Endothelial cell of umbilical vein (primary cell): ENCODE measurements at regions not wholly inside any gene's neighbourhood (a gene's known extent, or its start where the extent isn't known, plus 50 kb on each side); places are given as distances from the start of the nearest gene placed in this dataset.

Experiments
- BruUV-seq: library from RNA; stranded (reverse); fragments of 400-500 nt; replicated peaks from 2 replicates; lab custom pipeline; 2021; lab: Mats Ljungman, UMichigan
- CTCF ChIA-PET: fragments of 300-600, 350-600 bp; sonication (Branson Sonifier 250); formaldehyde crosslinking; loops from one replicate; lab custom pipeline; 2021; ENCODE audit warnings: antibody characterized with exemption, inconsistent platforms; lab: Charles Lee
- POLR2A ChIA-PET: fragments of 300-600, 350-600 bp; sonication (Branson Sonifier 250); formaldehyde crosslinking; loops from one replicate; lab custom pipeline; 2021; ENCODE audit warnings: antibody characterized with exemption, inconsistent platforms; lab: Charles Lee
- DNase-seq: peaks from one replicate; pipeline ENCODE4 v3.0.0-alpha.2; 2011; ENCODE audit warnings: low read depth, low spot score
- FAIRE-seq: peaks from 2 replicates; lab custom pipeline; 2011; peaks lifted over from hg19 to GRCh38; lab: Jason Lieb, UNC
- H2AFZ ChIP-seq: 2 replicates; pipeline ENCODE4 v1.6.0; 2012; ENCODE audit warnings: low read depth, low read length, control low read depth, inconsistent platforms
- H3K27ac ChIP-seq: 2 replicates; pipeline ENCODE4 v1.5.1; 2011; ENCODE audit warnings: low read depth, mild to moderate bottlenecking, control low read depth, low read length, moderate library complexity; ENCODE audit not compliant: insufficient read depth
- H3K27me3 ChIP-seq, 2 experiments: 2 replicates each; pipeline versions ENCODE4 v1.6.0 to v1.6.1; 2011; ENCODE audit warnings: low read length in 2 of 2, mixed read lengths in 1 of 2; ENCODE audit not compliant: control insufficient read depth in 2 of 2, insufficient read depth in 2 of 2
- H3K36me3 ChIP-seq, 2 experiments: 2 replicates in 1 of 2; 3 replicates in 1 of 2; pipeline ENCODE4 v1.5.1; 2011; ENCODE audit warnings: low read length in 2 of 2, mild to moderate bottlenecking in 1 of 2, moderate library complexity in 1 of 2; ENCODE audit not compliant: control insufficient read depth in 2 of 2, insufficient read depth in 2 of 2; ENCODE audit errors: extremely low read depth in 1 of 2
- H3K4me1 ChIP-seq: 3 replicates; pipeline ENCODE4 v1.5.1; 2011; ENCODE audit warnings: mild to moderate bottlenecking, low read length; ENCODE audit not compliant: control insufficient read depth, insufficient read depth; ENCODE audit errors: extremely low read depth
- H3K4me2 ChIP-seq: 2 replicates; pipeline ENCODE4 v1.6.1; 2011; ENCODE audit warnings: low read length, control low read depth, mixed read lengths; ENCODE audit not compliant: insufficient read depth
- H3K4me3 ChIP-seq, 3 experiments: fragments of 200-600 bp in 1 of 3; sonication (generic), shearing (Covaris generic) in 1 of 3; replicated peaks in 1 of 3; 2 replicates each; pipeline ENCODE4 v1.5.1; 2011 to 2016; ENCODE audit warnings: control low read depth in 3 of 3, low read length in 3 of 3, mild to moderate bottlenecking in 2 of 3, inconsistent platforms in 1 of 3, low read depth in 1 of 3, moderate library complexity in 1 of 3; ENCODE audit not compliant: insufficient read depth in 1 of 3
- H3K79me2 ChIP-seq: 2 replicates; pipeline ENCODE4 v1.6.0; 2012; ENCODE audit warnings: low read length, inconsistent platforms; ENCODE audit not compliant: control insufficient read depth, insufficient read depth
- H3K9ac ChIP-seq: replicated peaks from 2 replicates; pipeline ENCODE3; 2011; ENCODE audit warnings: low read length, control low read depth; ENCODE audit not compliant: insufficient read depth; ENCODE audit errors: extremely low read depth
- H3K9me1 ChIP-seq: replicated peaks from 3 replicates; pipeline ENCODE4 v1.6.0; 2011; ENCODE audit warnings: mild to moderate bottlenecking, low read length; ENCODE audit not compliant: control insufficient read depth, insufficient read depth; ENCODE audit errors: extremely low read depth
- H3K9me3 ChIP-seq: replicated peaks from 2 replicates; pipeline ENCODE4 v1.5.1; 2012; ENCODE audit warnings: low read length, inconsistent platforms; ENCODE audit not compliant: control insufficient read depth, insufficient read depth
- H4K20me1 ChIP-seq: replicated peaks from 2 replicates; pipeline ENCODE3; 2011; ENCODE audit warnings: mild to moderate bottlenecking, low read length; ENCODE audit not compliant: control insufficient read depth, insufficient read depth; ENCODE audit errors: extremely low read depth
- EZH2 ChIP-seq: IDR thresholded peaks from 2 replicates; pipeline ENCODE4 v1.6.1; 2012; ENCODE audit warnings: borderline replicate concordance, low read depth, mild to moderate bottlenecking, moderate library complexity, low read length, inconsistent platforms; ENCODE audit not compliant: severe bottlenecking
- FOS ChIP-seq: IDR thresholded peaks from 2 replicates; pipeline ENCODE4 v1.6.1; 2011; ENCODE audit warnings: mild to moderate bottlenecking, low read length, moderate library complexity, borderline replicate concordance; ENCODE audit not compliant: insufficient read depth
- GATA2 ChIP-seq: IDR thresholded peaks from 2 replicates; pipeline ENCODE4 v1.7.0; 2011; ENCODE audit warnings: low read depth, mild to moderate bottlenecking, moderate library complexity, mixed read lengths, low read length; ENCODE audit not compliant: insufficient read length, insufficient read depth
- JUN ChIP-seq: IDR thresholded peaks from 2 replicates; pipeline ENCODE4 v1.6.1; 2011; ENCODE audit warnings: borderline replicate concordance, low read depth; ENCODE audit not compliant: insufficient read length, insufficient read depth
- dilution Hi-C: fragments of 300-500 bp; cut with MboI; formaldehyde crosslinking; loops from one replicate; pipeline ENCODE4 v1.15.0; 2019; ENCODE audit warnings: low sequenced_read_pairs; ENCODE audit not compliant: extremely low pct_ligation_motif_present
- intact Hi-C: fragments of 100-400 bp; cut with micrococcal nuclease; formaldehyde crosslinking; loops from one replicate; pipeline ENCODE4 v1.10.0; 2022
- TF ChIP-seq, protein P1 (sequence below), 2 donors: IDR thresholded peaks; 1 replicate in 1 of 2; 2 replicates in 1 of 2; pipeline ENCODE4 v1.5.1; 2011; ENCODE audit warnings: low read length in 2 of 2, mild to moderate bottlenecking in 2 of 2, moderate library complexity in 2 of 2, control low read depth in 1 of 2, inconsistent platforms in 1 of 2, low read depth in 1 of 2; ENCODE audit not compliant: insufficient read depth in 1 of 2; ENCODE audit errors: extremely low read depth in 1 of 2
- TF ChIP-seq, protein P2 (sequence below): IDR thresholded peaks from 2 replicates; pipeline ENCODE4 v1.6.1; 2011; ENCODE audit not compliant: insufficient read depth, insufficient read length

DNA sequence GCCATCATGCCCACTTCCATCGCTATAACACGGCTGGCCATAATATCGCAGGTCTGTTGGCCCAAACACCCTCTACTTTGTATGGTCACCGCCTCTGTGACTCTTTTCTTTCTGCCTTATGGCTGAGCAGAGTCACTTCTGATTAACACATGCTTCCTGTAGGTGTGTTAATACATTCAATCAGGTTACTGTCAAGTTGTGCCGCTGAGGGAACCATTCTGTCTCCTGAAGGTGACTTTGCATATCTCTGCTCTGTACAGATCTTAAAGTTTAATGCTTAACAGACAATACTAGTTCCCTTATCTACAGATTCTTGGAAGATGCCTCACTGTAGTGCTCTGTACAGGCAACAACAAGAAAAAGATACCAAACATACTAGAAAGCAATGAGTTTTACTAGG, 393.1 kb downstream of the CADM1 start:
- no peak for TF ChIP-seq FOS
- TF ChIP-seq, protein P1, sequence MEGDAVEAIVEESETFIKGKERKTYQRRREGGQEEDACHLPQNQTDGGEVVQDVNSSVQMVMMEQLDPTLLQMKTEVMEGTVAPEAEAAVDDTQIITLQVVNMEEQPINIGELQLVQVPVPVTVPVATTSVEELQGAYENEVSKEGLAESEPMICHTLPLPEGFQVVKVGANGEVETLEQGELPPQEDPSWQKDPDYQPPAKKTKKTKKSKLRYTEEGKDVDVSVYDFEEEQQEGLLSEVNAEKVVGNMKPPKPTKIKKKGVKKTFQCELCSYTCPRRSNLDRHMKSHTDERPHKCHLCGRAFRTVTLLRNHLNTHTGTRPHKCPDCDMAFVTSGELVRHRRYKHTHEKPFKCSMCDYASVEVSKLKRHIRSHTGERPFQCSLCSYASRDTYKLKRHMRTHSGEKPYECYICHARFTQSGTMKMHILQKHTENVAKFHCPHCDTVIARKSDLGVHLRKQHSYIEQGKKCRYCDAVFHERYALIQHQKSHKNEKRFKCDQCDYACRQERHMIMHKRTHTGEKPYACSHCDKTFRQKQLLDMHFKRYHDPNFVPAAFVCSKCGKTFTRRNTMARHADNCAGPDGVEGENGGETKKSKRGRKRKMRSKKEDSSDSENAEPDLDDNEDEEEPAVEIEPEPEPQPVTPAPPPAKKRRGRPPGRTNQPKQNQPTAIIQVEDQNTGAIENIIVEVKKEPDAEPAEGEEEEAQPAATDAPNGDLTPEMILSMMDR (IDR thresholded peaks at IDR 0.05; ENCODE audit: extremely low read depth in 1 of 2, insufficient read depth in 1 of 2, low read depth in 1 of 2, low read length in 2 of 2) = no peak
- TF ChIP-seq, protein P2, sequence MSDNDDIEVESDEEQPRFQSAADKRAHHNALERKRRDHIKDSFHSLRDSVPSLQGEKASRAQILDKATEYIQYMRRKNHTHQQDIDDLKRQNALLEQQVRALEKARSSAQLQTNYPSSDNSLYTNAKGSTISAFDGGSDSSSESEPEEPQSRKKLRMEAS = no peak
- no peak for TF ChIP-seq EZH2
- no peak for FAIRE-seq
- dilution Hi-C loops (no loop called here), intact Hi-C loops (no loop called here)
- Histone ChIP-seq H3K4me3 (no peak overlapping the region), H3K27me3 (no peaks in the 10 kb centered on the region), H3K4me1 (no peaks in the 10 kb centered on the region), H3K9me3 (peaks cover 4% of the 10 kb centered on the region), H3K36me3 (no peaks in the 10 kb centered on the region), H2AFZ (no peak overlapping the region), H3K9me1 (no peaks in the 10 kb centered on the region), H3K4me2 (no peak overlapping the region), H4K20me1 (no peaks in the 10 kb centered on the region), H3K9ac (no peak overlapping the region), H3K27ac (no peak overlapping the region), H3K79me2 (no peaks in the 10 kb centered on the region)
- no peak for DNase-seq
- CTCF ChIA-PET = no interaction called here
- POLR2A ChIA-PET = no interaction called here
- no TSS peak for BruUV-seq

DNA sequence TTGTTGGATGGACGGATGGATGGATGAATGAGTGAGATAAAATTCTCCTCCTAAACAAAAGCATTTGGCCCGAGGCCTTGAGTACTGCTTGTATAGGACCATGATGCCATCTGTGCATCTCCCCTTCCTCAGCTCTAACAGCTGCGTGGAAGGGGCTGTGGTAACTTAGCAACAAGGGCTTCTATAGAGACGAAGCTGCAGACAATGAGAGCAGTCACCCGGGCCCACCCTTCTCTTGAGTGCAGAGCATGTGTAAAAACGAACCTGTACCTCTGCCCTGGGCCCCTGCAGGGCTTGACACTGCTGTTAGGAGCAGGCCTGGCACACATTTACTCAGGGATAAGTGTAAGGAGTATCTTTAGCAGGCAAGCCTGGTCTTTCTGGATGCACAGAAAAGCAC, 391.5 kb downstream of the CADM1 start:
- FAIRE-seq (no peak), DNase-seq (no peak)
- POLR2A ChIA-PET = no interaction called here
- H3K9ac ChIP-seq = no peak overlapping the region
- no peaks in the 10 kb centered on the region for H3K4me1 ChIP-seq
- H2AFZ ChIP-seq = no peak overlapping the region
- H3K27ac ChIP-seq = no peak overlapping the region
- TF ChIP-seq GATA2 (no peak), JUN (no peak), FOS (no peak)
- CTCF ChIA-PET = no interaction called here
- H4K20me1 ChIP-seq = no peaks in the 10 kb centered on the region
- H3K4me3 ChIP-seq = no peak overlapping the region
- H3K4me2 ChIP-seq = no peak overlapping the region
- dilution Hi-C loops = no loop called here
- H3K79me2 ChIP-seq = no peaks in the 10 kb centered on the region
- H3K9me1 ChIP-seq = no peaks in the 10 kb centered on the region
- H3K27me3 ChIP-seq = no peaks in the 10 kb centered on the region
- no peaks in the 10 kb centered on the region for H3K36me3 ChIP-seq
- H3K9me3 ChIP-seq = peaks cover 4% of the 10 kb centered on the region
- BruUV-seq = no TSS peak
- intact Hi-C loops = no loop called here
